Pancreas (tissue), 10 donors: ENCODE measurements at regions not wholly inside any gene's neighbourhood (a gene's known extent, or its start where the extent isn't known, plus 50 kb on each side); places are given as distances from the start of the nearest gene placed in this dataset.
A peak's percentile ranks its signal among the peaks of the same experiment; 100 is the strongest.

Source experiments
- ATAC-seq, 4 donors: fragments of 200-7000 bp; cut with Tn5 transposase; one replicate each; pipeline versions ENCODE4 v1.8.0 to v1.9.1; 2020; ENCODE audit warnings: mild to moderate bottlenecking in 4 of 4, moderate library complexity in 4 of 4
- DNase-seq, 6 donors: peaks; one replicate each; pipeline ENCODE4 v3.0.0-alpha.2; 2020
- FAIRE-seq: peaks from 2 replicates; lab custom pipeline; 2012; peaks lifted over from hg19 to GRCh38; lab: Jason Lieb, UNC
- H3K27ac ChIP-seq, 4 donors: fragments of 200-600 bp; sonication (generic); 1 replicate in 3 of 4; 2 replicates in 1 of 4; pipeline versions ENCODE4 v1.5.0 to v1.8.0; 2020
- H3K27me3 ChIP-seq, 4 donors: fragments of 200-600 bp; one replicate each; pipeline ENCODE4 v1.8.0; 2021
- H3K36me3 ChIP-seq, 3 donors: fragments of 200-600 bp; sonication (generic) in 1 of 3; one replicate each; pipeline versions ENCODE4 v1.5.0 to v1.8.0; 2020 to 2021
- H3K4me1 ChIP-seq, 3 donors: fragments of 200-600 bp; one replicate each; pipeline ENCODE4 v1.8.0; 2021
- H3K4me3 ChIP-seq, 4 donors: fragments of 200-600 bp; sonication (generic) in 2 of 4; one replicate each; pipeline versions ENCODE4 v1.5.0 to v1.8.0; 2020 to 2021
- H3K9me3 ChIP-seq, 4 donors: fragments of 200-600 bp; one replicate each; pipeline ENCODE4 v1.8.0; 2021
- CTCF ChIP-seq, 4 donors: fragments of 200-600 bp; sonication (generic) in 3 of 4; IDR thresholded peaks; one replicate each; pipeline versions ENCODE4 v1.5.0 to v1.8.0; 2021; ENCODE audit warnings: antibody characterized with exemption in 4 of 4
- WGBS, 2 donors: extraction: QIAGEN DNeasy Blood & Tissue Kit; methylation state at CpG; one replicate each; pipeline ENCODE4 v1.1.7; 2013; 5-methylcytosine and 5-hydroxymethylcytosine counted together
- intact Hi-C, 3 donors: fragments of 100-400 bp; cut with DNase I; formaldehyde crosslinking; loops; one replicate each; pipeline versions ENCODE4 v1.11.1 to v1.14.2; 2022
- donor health status: healthy with polysubstance abuse.
- donor health status: DM: no; HTN: no; CAD: no; lungs with moderate emphysema.
- donor health status: DM: no; HTN: no; CAD: no.
- donor health status: control.
- donor health status: control.
- donor health status: Bipolar disorder and iron deficiency.
- donor health status: DM: yes; HTN: yes; CAD: no.
- donor health status: DM: no; HTN: no; CAD: no.
- donor health status: DM: no; HTN: no; CAD: no.
- donor health status: DM: yes; HTN: yes; CAD: no.

DNA sequence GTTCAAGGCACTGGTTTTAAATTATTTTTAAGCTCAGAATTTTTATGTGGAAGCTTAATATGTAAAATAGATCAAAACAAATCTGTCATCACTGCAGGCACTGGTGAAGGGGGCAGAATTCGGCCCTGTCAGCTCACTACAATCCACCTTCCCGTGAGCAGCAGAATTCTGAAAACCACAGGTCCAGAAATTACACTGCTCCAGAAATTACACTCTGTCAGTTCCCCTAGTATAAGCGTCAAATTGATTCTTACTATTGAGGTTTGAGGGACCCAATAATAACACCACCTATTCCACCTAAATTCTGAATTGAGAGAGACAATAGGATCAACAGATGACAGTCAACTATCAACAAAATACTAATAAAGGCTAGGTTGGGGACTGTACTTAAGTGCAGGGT is 245.5 kb downstream of the PHLDA1 start:
- Histone ChIP-seq H3K9me3 (no peaks in the 10 kb centered on the region), H3K27ac (no peak overlapping the region), H3K36me3 (no peaks in the 10 kb centered on the region), H3K27me3 (no peaks in the 10 kb centered on the region), H3K4me1 (peaks cover 8 to 24% (median 15%) of the 10 kb centered on the region in 3 donors), H3K4me3 (no peak overlapping the region)
- DNase-seq = no peak
- intact Hi-C loops = no loop called here
- ATAC-seq = no peak
- FAIRE-seq = no peak
- WGBS, 2 donors = 96 to 99% methylated on average over 3 of the region's 3 CpGs
- no peak for TF ChIP-seq CTCF (IDR thresholded peaks at IDR 0.05)

DNA sequence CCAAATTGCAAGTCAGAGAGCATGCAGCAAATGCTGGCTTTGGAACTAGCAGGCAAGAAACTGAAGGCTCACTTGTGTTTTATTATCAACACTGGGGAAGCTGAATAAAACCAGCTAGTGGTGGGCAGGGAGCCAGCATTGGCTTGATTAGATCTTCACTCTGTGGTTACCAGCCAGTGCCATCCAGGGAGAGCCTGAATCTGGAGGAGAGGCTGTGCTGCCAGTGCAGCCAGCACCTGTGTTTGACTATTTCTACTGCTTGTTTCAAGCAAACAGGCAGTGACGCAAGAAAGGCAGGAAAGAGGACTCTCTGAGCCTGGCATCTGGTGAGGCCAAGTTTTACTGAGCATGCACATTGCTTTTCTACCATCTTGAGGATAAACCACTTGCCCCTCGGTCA is 247.0 kb downstream of the PHLDA1 start:
- Histone ChIP-seq H3K4me1 (peaks cover 8 to 24% (median 15%) of the 10 kb centered on the region in 3 donors), H3K36me3 (no peaks in the 10 kb centered on the region), H3K27ac (peak overlapping the region in 3 of 4 donors; percentile 25 to 62 (median 55)), H3K4me3 (no peak overlapping the region), H3K9me3 (no peaks in the 10 kb centered on the region), H3K27me3 (no peaks in the 10 kb centered on the region)
- intact Hi-C loops = no loop called here
- no peak for TF ChIP-seq CTCF (IDR thresholded peaks at IDR 0.05)
- FAIRE-seq (no peak), DNase-seq (peak; percentile 72 to 92 (median 84)), ATAC-seq (peak; percentile 94 to 98 (median 95))
- WGBS, 2 donors = 37 to 40% methylated on average over 2 of the region's 2 CpGs

DNA sequence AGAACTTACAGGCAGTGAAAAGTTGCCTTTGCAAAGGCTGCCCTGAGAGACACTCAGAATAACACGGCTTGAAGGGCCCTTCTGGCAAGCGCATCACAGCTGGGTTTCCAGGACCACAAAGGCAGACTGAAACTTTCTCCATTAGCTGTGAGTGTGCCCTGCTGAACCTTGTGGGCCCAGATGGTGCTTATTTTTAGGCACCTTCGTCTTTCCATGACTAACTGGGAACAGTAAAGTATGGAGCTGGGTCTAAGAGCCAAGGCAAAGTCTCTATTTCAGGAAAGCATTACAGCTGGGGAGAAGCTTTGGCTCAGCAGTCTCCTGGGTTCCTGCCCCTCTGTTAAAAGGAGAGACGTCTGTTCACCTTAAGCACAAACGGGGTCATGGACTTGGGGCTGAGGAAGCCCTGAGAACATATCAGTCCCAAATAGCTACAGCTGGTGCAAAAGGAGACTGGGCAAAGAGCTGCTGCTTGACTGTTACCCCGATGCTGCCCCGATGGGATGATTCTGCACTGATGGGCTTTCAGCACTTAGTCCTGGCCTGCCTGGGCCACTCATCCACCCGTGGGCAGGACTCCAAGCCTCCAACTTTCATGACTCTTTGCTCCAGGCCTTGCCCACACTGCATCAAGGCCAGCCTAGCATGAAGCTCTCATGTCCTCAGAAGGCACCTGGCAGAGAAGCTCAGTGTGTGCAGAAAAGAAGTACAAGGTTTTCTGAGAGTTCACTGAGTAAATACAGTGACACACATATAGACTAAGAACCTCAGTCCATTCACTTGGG is 248.3 kb downstream of the PHLDA1 start:
- DNase-seq (peak in 4 of 6 donors; percentile 5 to 55 (median 42)), ATAC-seq (peak; percentile 28 to 60 (median 47)), FAIRE-seq (no peak)
- WGBS, 2 donors = 66 to 78% methylated on average over 8 of the region's 8 CpGs
- peaks cover 8 to 24% (median 15%) of the 10 kb centered on the region in 3 donors for H3K4me1 ChIP-seq
- H3K27ac ChIP-seq = no peak overlapping the region
- intact Hi-C loops = no loop called here
- H3K27me3 ChIP-seq = no peaks in the 10 kb centered on the region
- no peak overlapping the region for H3K4me3 ChIP-seq
- TF ChIP-seq CTCF (IDR thresholded peaks at IDR 0.05) = no peak
- no peaks in the 10 kb centered on the region for H3K9me3 ChIP-seq
- H3K36me3 ChIP-seq = no peaks in the 10 kb centered on the region

GRCh38 chr12:75782069-75782581 is 249.5 kb downstream of the PHLDA1 start:
- intact Hi-C loops = no loop called here
- no peak for DNase-seq

More at GRCh38 chr12:75782069-75782581, 249.5 kb downstream of the PHLDA1 start:
- no peak for ATAC-seq
- no peak overlapping the region for H3K4me3 ChIP-seq
- no peak for FAIRE-seq
- no peaks in the 10 kb centered on the region for H3K9me3 ChIP-seq
- no peak overlapping the region for H3K27ac ChIP-seq
- no peak for TF ChIP-seq CTCF (IDR thresholded peaks at IDR 0.05)
- peaks cover 8 to 24% (median 15%) of the 10 kb centered on the region in 3 donors for H3K4me1 ChIP-seq
- no peaks in the 10 kb centered on the region for H3K27me3 ChIP-seq
- H3K36me3 ChIP-seq = no peaks in the 10 kb centered on the region
- 71 to 96% methylated on average over 4 of the region's 4 CpGs for WGBS, 2 donors
